GM21576 (cell line): ENCODE measurements at regions not wholly inside any gene's neighbourhood (a gene's known extent, or its start where the extent isn't known, plus 50 kb on each side); places are given as distances from the start of the nearest gene placed in this dataset.

Experiments used
- ATAC-seq: cut with Tn5 transposase; IDR thresholded peaks from one replicate; pipeline ENCODE4 v1.9.1; 2021; ENCODE audit warnings: mild to moderate bottlenecking, moderate library complexity; ENCODE audit not compliant: unreplicated experiment

- ATAC-seq = no peak
Measured at GRCh38 chr4:16952462-16952871, 54.0 kb upstream of the LDB2 start.
